ENCODE measurements at regions not wholly inside any gene's neighbourhood (a gene's known extent, or its start where the extent isn't known, plus 50 kb on each side); places are given as distances from the start of the nearest gene placed in this dataset.

GRCh38 chr1:234672349-234673135 lies 62.6 kb upstream of the IRF2BP2 start:
- no peak for DNase-seq (ENCODE audit: low spot score)

GRCh38 chr1:234670967-234671626 lies 61.1 kb upstream of the IRF2BP2 start:
- DNase-seq (ENCODE audit: low spot score): peak; percentile 10

- no peak for DNase-seq (ENCODE audit: low spot score)
These were observed 59.5 kb upstream of the IRF2BP2 start for GRCh38 chr1:234669499-234669898.

GRCh38 chr1:234668577-234668955 lies 58.6 kb upstream of the IRF2BP2 start:
- no peak for DNase-seq (ENCODE audit: low spot score)

- no peak for DNase-seq (ENCODE audit: low spot score)
These were observed 57.9 kb upstream of the IRF2BP2 start for GRCh38 chr1:234667600-234668576.

- no peak for DNase-seq (ENCODE audit: low spot score)
These were observed 56.8 kb upstream of the IRF2BP2 start for GRCh38 chr1:234666761-234667160.

GRCh38 chr1:234665975-234666605 lies 56.1 kb upstream of the IRF2BP2 start:
- no peak for DNase-seq (ENCODE audit: low spot score)

GRCh38 chr1:234662148-234662547 lies 52.2 kb upstream of the IRF2BP2 start:
- no peak for DNase-seq (ENCODE audit: low spot score)

GRCh38 chr1:234661317-234661928 lies 51.4 kb upstream of the IRF2BP2 start:
- DNase-seq (ENCODE audit: low spot score): no peak

- DNase-seq (ENCODE audit: low spot score): no peak
These were observed 50.7 kb upstream of the IRF2BP2 start for GRCh38 chr1:234660536-234661316.
